C4-2B (cell line): ENCODE measurements at regions not wholly inside any gene's neighbourhood (a gene's known extent, or its start where the extent isn't known, plus 50 kb on each side); places are given as distances from the start of the nearest gene placed in this dataset.

Experiments
- H3K27ac ChIP-seq: fragments of 450-650 bp; 2 replicates; pipeline ENCODE4 v1.5.1; 2017
- ZFX ChIP-seq: fragments of 450-650 bp; IDR thresholded peaks from 2 replicates; pipeline ENCODE4 v1.6.1; 2017
- TF ChIP-seq, protein P1 (sequence below): fragments of 450-650 bp; conservative IDR thresholded peaks from 2 replicates; pipeline ENCODE4 v1.5.1; 2017; ENCODE audit warnings: mild to moderate bottlenecking

- TF ChIP-seq ZFX: no peak
- TF ChIP-seq, protein P1, sequence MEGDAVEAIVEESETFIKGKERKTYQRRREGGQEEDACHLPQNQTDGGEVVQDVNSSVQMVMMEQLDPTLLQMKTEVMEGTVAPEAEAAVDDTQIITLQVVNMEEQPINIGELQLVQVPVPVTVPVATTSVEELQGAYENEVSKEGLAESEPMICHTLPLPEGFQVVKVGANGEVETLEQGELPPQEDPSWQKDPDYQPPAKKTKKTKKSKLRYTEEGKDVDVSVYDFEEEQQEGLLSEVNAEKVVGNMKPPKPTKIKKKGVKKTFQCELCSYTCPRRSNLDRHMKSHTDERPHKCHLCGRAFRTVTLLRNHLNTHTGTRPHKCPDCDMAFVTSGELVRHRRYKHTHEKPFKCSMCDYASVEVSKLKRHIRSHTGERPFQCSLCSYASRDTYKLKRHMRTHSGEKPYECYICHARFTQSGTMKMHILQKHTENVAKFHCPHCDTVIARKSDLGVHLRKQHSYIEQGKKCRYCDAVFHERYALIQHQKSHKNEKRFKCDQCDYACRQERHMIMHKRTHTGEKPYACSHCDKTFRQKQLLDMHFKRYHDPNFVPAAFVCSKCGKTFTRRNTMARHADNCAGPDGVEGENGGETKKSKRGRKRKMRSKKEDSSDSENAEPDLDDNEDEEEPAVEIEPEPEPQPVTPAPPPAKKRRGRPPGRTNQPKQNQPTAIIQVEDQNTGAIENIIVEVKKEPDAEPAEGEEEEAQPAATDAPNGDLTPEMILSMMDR: no peak
- no peak overlapping the region for H3K27ac ChIP-seq
Measured at GRCh38 chr21:35120631-35121180, 71.6 kb upstream of the RUNX1 start.

- H3K27ac ChIP-seq: no peak overlapping the region
- TF ChIP-seq ZFX: no peak
- TF ChIP-seq, protein P1: no peak
Measured at GRCh38 chr21:35119501-35120047, 70.5 kb upstream of the RUNX1 start.

- H3K27ac ChIP-seq: no peak overlapping the region
- TF ChIP-seq, protein P1: no peak
- no peak for TF ChIP-seq ZFX
Measured at GRCh38 chr21:35116777-35117176, 67.7 kb upstream of the RUNX1 start.

DNA sequence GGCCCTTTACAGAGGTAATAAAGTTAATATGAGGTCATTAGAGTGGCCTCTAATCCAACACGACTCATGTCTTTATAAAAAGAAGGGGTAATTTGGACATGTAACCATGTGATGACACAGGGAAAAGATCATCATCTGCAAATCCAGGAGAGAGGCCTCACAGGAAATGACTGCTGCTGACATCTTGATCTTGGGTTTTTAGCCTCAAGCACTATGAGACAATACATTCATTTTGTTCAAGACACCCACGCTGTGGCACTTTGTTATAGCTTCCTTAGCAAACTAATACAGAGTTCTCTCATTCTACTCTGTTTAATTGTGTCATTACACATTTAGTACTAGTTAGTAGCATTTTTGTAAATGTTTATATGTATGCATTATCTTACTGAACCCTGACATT, 64.0 kb upstream of the RUNX1 start:
- TF ChIP-seq, protein P1: no peak
- TF ChIP-seq ZFX: no peak
- no peak overlapping the region for H3K27ac ChIP-seq

- TF ChIP-seq, protein P1: no peak
- no peak for TF ChIP-seq ZFX
- no peak overlapping the region for H3K27ac ChIP-seq
Measured at GRCh38 chr21:35111321-35111930, 62.3 kb upstream of the RUNX1 start.

DNA sequence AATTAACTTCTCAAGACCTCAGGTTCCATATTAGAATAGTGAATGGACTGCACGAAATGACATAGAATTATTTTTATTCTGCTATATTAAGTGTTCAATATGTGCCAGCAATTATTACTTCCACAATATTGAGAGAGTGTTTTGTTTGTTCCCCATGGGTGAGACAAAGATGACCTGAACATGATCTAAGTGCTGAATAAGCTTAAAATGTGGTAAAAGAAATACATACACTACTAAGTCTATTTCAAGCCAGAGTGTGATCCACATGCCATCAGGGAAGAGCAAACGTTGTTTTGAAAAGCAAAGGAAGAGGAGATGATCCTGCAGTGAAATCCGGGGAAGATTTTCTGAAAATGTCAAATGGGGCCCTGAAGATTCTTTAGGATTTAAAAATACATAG, 59.8 kb upstream of the RUNX1 start:
- no peak overlapping the region for H3K27ac ChIP-seq
- TF ChIP-seq, protein P1: no peak
- no peak for TF ChIP-seq ZFX

- TF ChIP-seq, protein P1: no peak
- no peak for TF ChIP-seq ZFX
- H3K27ac ChIP-seq: no peak overlapping the region
Measured at GRCh38 chr21:35107520-35107919, 58.4 kb upstream of the RUNX1 start.
